HG03108 (cell line): ENCODE measurements at regions not wholly inside any gene's neighbourhood (a gene's known extent, or its start where the extent isn't known, plus 50 kb on each side); places are given as distances from the start of the nearest gene placed in this dataset.
A peak's percentile ranks its signal among the peaks of the same experiment; 100 is the strongest.

Experiments used
- ATAC-seq: cut with Tn5 transposase; IDR thresholded peaks from one replicate; pipeline ENCODE4 v1.9.1; 2021; ENCODE audit warnings: moderate library complexity; ENCODE audit not compliant: unreplicated experiment

DNA sequence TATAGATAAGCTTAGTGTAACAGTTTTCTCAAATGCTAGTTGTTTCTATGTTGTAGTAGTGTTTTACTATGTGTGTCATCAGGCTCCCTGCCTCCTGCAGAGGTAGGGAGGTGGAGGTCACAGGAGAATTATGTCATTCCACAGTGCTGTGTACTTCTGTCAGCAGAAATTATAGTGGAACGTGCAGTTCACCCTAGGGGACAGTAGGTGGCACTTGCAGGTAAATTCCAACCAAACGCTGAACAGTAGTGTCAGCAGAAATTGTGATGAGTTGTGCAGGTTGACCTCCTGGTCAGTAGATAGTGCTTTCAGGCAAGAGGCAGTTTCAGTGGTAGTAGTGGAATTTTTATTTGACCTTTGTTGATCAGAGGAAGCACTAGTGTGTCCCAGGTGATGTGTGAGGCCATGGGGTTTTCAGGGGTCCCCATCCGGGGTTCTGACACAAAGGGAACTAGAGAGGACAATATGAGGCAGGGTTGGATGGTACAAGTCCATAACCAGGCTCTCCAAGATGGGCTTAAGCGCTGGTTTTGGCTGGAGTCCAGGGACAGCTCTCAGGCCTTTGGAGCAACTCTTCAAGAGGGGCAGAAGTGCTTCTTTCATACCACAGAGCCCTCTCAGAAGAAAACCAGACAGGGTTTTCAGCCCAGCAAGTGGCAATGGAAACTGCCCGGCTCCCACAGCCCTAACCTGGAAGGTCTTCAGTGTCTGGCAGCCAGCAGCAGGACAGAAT is 402.9 kb downstream of the CYLC2 start:
- peak; percentile 73 for ATAC-seq

DNA sequence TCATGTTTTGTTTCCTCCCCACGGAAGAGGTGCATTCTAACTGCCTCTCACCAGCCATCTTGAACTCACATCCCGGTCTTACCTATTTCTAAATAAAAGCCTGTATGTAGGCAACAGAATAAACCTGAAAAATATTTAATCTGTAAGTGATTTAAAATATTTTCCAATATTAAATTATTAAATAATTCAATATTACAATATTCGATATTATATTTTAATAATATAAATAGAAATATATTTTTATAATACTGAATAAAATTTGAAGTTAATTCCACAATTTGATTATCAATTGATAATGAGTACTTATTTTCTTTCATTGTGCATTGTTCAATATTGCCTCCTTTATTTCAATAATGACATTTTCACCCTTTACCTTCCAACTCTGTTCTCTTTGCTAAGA is 404.4 kb downstream of the CYLC2 start:
- no peak for ATAC-seq

GRCh38 chr9:103407260-103407659 is 412.1 kb downstream of the CYLC2 start:
- ATAC-seq = no peak

GRCh38 chr9:103410059-103410458 is 414.9 kb downstream of the CYLC2 start:
- ATAC-seq = no peak

DNA sequence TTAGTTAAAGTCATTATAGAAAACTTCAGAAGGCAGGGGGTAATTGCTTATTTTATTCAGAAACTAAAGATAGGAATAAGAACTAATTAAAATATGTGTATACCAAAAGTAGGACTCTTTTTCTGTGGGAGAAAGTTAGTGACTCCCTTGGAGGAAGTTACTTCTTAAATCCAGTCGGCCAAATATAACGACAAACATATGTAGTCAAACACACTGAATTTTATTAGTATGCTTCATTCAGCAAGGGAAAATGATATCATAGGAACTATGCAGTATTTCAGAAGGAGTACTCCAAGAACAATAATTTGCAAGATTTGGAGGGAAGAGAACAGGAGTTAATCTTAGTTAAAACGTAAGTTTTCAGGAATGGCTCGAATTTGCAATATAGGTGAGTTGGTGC is 432.6 kb downstream of the CYLC2 start:
- ATAC-seq = no peak

- ATAC-seq = no peak
These were observed 435.3 kb downstream of the CYLC2 start for GRCh38 chr9:103430469-103430868.

DNA sequence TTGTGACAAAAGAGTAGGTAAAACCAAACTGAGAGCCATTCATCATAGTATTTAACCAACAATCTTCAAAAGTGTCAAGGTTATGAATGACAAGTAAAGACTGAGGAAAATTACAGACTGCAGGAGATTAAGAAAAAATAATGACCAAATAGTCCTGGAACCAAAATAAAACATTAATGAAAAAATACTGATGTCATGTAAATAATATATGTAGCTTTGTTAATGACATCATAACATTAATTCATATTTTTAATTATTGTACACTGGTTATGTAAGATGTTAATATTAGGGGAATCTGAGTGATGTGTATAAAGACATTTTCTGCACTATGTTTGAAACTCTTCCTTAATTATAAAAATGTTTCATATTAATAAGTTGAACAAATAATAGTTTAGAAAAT is 436.7 kb downstream of the CYLC2 start:
- ATAC-seq = no peak

GRCh38 chr9:103444176-103444575 is 449.0 kb downstream of the CYLC2 start:
- ATAC-seq = no peak

GRCh38 chr9:103458826-103459225 is 463.7 kb downstream of the CYLC2 start:
- no peak for ATAC-seq

DNA sequence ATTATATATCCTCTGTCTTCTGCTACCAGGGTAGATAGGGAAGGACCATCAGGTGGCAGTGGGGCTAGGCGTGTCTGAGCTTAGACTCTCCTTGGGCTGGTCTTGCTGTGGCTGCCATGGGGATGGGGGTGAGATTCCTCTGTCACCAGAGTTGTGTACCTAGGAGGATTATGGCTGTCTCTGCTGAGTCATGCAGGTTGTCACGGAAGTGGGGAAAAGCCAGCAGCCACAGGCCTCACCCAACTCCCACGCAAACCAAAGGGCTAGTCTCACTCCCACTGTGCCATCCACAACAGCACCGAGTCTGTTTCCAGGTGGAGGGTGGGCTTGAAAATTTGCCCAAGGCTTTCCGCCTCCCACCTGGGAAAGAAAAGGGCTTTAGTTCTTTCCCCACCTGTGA is 476.1 kb downstream of the CYLC2 start:
- ATAC-seq = no peak

- ATAC-seq = no peak
These were observed 479.0 kb downstream of the CYLC2 start for GRCh38 chr9:103474156-103474555.

DNA sequence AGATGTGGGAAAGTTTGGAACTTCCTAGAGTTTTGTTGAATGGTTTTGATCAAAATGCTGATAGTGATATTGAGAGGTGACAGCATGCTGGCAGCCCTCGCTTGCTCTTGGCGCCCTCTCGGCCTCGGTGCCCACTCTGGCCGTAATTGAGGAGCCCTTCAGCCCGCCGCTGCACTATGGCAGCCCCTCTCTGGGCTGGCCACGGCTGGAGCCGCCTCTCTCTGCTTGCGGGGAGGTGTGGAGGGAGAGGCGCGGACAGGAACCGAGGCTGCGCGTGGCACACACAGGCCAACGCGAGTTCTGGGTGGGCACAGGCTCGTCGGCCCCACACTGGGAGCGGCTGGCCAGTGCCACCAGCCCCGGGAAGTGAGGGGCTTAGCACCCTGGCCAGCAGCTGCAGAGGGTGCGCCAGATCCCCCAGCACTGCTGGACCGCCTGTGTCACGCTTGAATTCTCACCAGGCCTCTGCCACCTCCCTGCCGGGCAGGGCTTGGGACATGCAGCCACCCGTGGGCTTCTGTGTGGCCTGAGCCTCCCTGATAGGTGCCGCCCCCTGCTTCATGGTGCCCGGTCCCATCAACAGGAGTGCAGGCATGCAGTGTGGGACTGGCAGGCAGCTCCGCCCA is 488.5 kb downstream of the CYLC2 start:
- ATAC-seq = no peak

DNA sequence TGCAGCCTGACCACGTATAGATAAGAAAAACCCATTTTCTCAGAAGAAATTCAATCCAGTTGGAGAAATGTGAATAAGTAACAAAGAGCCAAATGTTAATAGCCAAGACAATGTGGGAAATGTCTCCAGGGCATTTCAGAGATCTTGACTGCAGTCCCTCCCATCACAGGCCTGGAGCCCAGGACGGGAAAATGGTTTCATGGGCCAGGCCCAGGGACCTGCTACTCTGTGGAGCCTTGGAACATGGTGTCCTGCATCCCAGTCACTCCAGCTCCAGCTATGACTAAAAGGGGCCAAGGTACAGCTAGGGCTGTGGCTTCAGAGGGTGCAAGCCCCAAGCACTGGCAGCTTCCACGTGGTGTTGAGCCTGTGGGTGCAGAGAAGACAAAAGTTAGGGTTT is 490.0 kb downstream of the CYLC2 start:
- ATAC-seq = no peak

DNA sequence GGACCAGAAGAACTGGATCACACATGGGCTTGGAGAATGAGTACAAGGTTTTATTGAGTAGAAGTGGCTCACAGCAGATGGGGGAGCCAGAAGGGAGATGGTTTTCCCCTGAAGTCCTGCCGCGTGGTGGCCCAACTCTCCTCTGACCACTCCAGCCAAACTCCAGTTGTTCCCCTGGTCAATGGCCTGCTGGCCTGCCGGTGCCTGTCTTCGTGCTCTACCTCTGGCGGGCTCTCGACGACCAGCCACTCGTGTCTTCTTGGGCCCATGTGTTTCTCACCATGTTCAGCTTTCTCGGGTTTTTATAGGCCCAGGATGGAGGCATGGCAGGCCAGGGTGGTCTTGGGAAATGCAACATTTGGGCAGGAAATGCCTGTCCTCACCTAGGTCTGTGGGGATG is 519.6 kb downstream of the CYLC2 start:
- no peak for ATAC-seq

DNA sequence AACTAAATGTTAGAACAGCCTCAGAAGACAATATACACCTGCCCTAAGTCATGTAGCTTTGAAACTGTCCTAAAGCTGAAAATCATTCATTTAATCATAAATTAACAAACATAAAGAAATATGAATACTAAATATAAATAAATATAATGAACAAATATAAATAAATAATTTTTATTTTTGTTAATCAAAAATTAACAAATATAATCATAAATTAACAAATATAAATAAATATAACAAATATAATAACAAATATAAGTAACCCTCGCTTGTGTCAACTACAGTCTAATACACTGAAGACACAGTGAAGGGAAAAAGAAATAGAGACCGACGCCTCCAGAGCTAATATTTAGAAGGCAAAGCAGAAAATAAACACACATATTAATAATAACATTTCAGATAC is 527.3 kb downstream of the CYLC2 start:
- ATAC-seq = no peak

DNA sequence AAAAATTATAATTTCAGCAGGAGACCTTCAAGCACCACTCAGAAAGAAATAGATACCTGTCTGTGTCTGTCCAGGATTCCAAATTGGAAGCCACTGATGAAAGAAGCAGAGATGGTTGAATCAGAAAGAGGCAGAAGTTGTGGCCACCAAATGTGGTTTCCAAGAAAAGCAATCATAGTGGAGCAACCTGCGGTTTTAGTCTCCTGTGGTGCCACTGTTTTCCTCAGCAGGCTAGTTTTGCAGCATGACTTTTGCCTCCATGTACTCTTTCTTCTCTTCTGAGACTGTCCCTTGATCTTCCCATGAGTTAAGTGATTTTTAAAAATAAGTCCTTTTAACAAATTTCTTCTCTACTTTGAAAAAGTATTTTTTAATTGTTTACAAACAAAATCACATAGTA is 535.8 kb downstream of the CYLC2 start:
- ATAC-seq = no peak

- no peak for ATAC-seq
These were observed 538.2 kb downstream of the CYLC2 start for GRCh38 chr9:103533318-103533717.

DNA sequence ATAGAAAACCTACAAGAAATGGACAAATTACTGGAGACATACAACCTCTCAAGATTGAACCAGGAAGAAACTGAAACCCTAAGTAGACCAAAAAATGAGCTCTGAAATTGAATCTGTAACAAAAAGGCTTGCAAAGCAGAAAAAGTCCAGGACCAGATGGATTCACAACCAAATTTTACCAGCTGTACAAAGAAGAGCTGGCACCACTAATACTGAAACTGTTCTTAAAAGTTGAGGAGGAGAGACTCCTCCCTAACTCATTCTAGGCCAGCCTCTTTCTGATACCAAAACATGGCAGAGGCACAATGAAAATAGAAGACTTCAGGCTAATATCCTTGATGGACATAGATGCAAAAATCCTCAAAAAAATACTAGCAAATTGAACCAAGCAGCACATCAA is 542.3 kb downstream of the CYLC2 start:
- ATAC-seq = no peak

- no peak for ATAC-seq
These were observed 548.8 kb upstream of the SMC2 start for GRCh38 chr9:103545260-103545659.

GRCh38 chr9:103552712-103553111 is 541.4 kb upstream of the SMC2 start:
- no peak for ATAC-seq

DNA sequence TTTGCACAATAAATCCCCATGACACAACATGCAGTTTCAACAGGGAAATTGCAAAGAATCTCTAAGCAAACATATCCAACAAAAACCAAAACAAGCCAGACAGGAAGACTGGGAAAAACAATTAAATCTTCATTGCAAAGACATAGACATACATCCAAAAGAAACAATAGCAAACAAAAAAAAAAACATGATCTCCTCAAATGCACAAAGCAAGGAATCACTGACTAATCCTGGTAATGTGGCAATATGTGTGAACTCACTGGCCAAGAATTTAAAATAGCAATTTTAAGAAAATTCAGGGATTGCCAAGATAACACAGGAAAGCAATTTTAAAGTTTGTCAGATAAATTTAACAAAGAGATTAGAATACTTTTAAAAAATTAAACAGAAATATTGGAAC is 520.1 kb upstream of the SMC2 start:
- ATAC-seq = no peak

- ATAC-seq = no peak
These were observed 507.4 kb upstream of the SMC2 start for GRCh38 chr9:103586721-103587120.

- ATAC-seq = no peak
These were observed 492.8 kb upstream of the SMC2 start for GRCh38 chr9:103601287-103601686.
